SHP77 treated with DMSO at 0.1 percent for 48 hours (cell line): ENCODE measurements at regions not wholly inside any gene's neighbourhood (a gene's known extent, or its start where the extent isn't known, plus 50 kb on each side); places are given as distances from the start of the nearest gene placed in this dataset.

Experiments
- DNase-seq: peaks from one replicate; lab custom pipeline; 2025; lab: John Stamatoyannopoulos, UW

- DNase-seq, result no peak
These were observed 133.2 kb downstream of the AQP9 start for GRCh38 chr15:58271410-58271809.

GRCh38 chr15:58273104-58273503, 134.9 kb downstream of the AQP9 start:
- DNase-seq, result no peak

- DNase-seq, result no peak
These were observed 136.7 kb downstream of the AQP9 start for GRCh38 chr15:58274885-58275284.

- DNase-seq, result no peak
These were observed 137.6 kb downstream of the AQP9 start for GRCh38 chr15:58275785-58276184.

GRCh38 chr15:58276924-58277323, 138.7 kb downstream of the AQP9 start:
- no peak for DNase-seq

- DNase-seq, result no peak
These were observed 139.2 kb downstream of the AQP9 start for GRCh38 chr15:58277333-58277732.

- DNase-seq, result no peak
These were observed 140.9 kb downstream of the AQP9 start for GRCh38 chr15:58279106-58279505.

- DNase-seq, result no peak
These were observed 141.5 kb downstream of the AQP9 start for GRCh38 chr15:58279654-58280053.

- DNase-seq, result no peak
These were observed 144.0 kb downstream of the AQP9 start for GRCh38 chr15:58282060-58282708.

GRCh38 chr15:58283302-58283701, 145.1 kb downstream of the AQP9 start:
- DNase-seq, result no peak

GRCh38 chr15:58284293-58284692, 146.1 kb downstream of the AQP9 start:
- no peak for DNase-seq

GRCh38 chr15:58285212-58285920, 146.4 kb upstream of the LIPC start:
- DNase-seq, result no peak

GRCh38 chr15:58285921-58286278, 145.9 kb upstream of the LIPC start:
- no peak for DNase-seq

- DNase-seq, result no peak
These were observed 145.3 kb upstream of the LIPC start for GRCh38 chr15:58286523-58286922.

GRCh38 chr15:58287891-58288290, 143.9 kb upstream of the LIPC start:
- no peak for DNase-seq

GRCh38 chr15:58288592-58288991, 143.2 kb upstream of the LIPC start:
- no peak for DNase-seq

GRCh38 chr15:58291848-58292247, 139.9 kb upstream of the LIPC start:
- no peak for DNase-seq

GRCh38 chr15:58292751-58293175, 139.0 kb upstream of the LIPC start:
- no peak for DNase-seq

GRCh38 chr15:58293622-58294550, 137.9 kb upstream of the LIPC start:
- DNase-seq, result no peak

GRCh38 chr15:58294681-58295254, 137.0 kb upstream of the LIPC start:
- DNase-seq, result no peak

- no peak for DNase-seq
These were observed 136.1 kb upstream of the LIPC start for GRCh38 chr15:58295637-58296215.

- no peak for DNase-seq
These were observed 135.5 kb upstream of the LIPC start for GRCh38 chr15:58296276-58296675.
